ENCODE measurements at regions not wholly inside any gene's neighbourhood (a gene's known extent, or its start where the extent isn't known, plus 50 kb on each side); places are given as distances from the start of the nearest gene placed in this dataset.

GRCh38 chr2:133711201-133711600 is 142.9 kb upstream of the NCKAP5 start (continued):
- TF ChIP-seq ZNF318 (IDR thresholded peaks at IDR 0.05; ENCODE audit: borderline replicate concordance in 1 of 2, low read depth in 1 of 2), result no peak
- TF ChIP-seq, protein P1, sequence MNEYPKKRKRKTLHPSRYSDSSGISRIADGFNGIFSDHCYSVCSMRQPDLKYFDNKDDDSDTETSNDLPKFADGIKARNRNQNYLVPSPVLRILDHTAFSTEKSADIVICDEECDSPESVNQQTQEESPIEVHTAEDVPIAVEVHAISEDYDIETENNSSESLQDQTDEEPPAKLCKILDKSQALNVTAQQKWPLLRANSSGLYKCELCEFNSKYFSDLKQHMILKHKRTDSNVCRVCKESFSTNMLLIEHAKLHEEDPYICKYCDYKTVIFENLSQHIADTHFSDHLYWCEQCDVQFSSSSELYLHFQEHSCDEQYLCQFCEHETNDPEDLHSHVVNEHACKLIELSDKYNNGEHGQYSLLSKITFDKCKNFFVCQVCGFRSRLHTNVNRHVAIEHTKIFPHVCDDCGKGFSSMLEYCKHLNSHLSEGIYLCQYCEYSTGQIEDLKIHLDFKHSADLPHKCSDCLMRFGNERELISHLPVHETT (CRISPR knock-in tag; conservative IDR thresholded peaks at IDR 0.05 in 1 of 2, IDR thresholded peaks at IDR 0.05 in 1 of 2), result no peak
- TF ChIP-seq ZNF143 (CRISPR knock-in tag; IDR thresholded peaks at IDR 0.05), result no peak
- TF ChIP-seq ZNF444 (CRISPR knock-in tag; IDR thresholded peaks at IDR 0.05), result no peak
